OCI-LY3 (cell line): ENCODE measurements at regions not wholly inside any gene's neighbourhood (a gene's known extent, or its start where the extent isn't known, plus 50 kb on each side); places are given as distances from the start of the nearest gene placed in this dataset.
A peak's percentile ranks its signal among the peaks of the same experiment; 100 is the strongest.

Experiments used
- H2AFZ ChIP-seq: fragments of 200-600, 300-600 bp; shearing (Covaris generic); 2 replicates; pipeline ENCODE4 v1.6.0; 2014; ENCODE audit warnings: antibody characterized with exemption, low read depth, low read length
- H3K27ac ChIP-seq: fragments of 200-600, 300-600 bp; sonication (generic); 2 replicates; pipeline ENCODE4 v1.5.1; 2014; ENCODE audit warnings: mild to moderate bottlenecking, low read length, moderate library complexity, mixed read lengths
- H3K27me3 ChIP-seq: fragments of 200-600, 300-600 bp; sonication (generic); 2 replicates; pipeline ENCODE4 v1.6.1; 2014; ENCODE audit warnings: low read depth, low read length, mixed read lengths
- H3K36me3 ChIP-seq: fragments of 200-600, 300-600 bp; sonication (generic); replicated peaks from 2 replicates; pipeline ENCODE3; 2014; ENCODE audit warnings: low read depth, low read length, mixed read lengths
- H3K4me1 ChIP-seq: fragments of 300-600, 200-600 bp; sonication (generic); 2 replicates; pipeline ENCODE4 v1.6.1; 2014; ENCODE audit warnings: low read length, mixed read lengths
- H3K4me2 ChIP-seq: fragments of 200-600, 300-600 bp; sonication (generic); 2 replicates; pipeline ENCODE4 v1.6.1; 2014; ENCODE audit warnings: low read length, mixed read lengths
- H3K4me3 ChIP-seq: fragments of 300-600, 200-600 bp; sonication (generic); 2 replicates; pipeline ENCODE4 v1.5.1; 2014; ENCODE audit warnings: antibody characterized with exemption, mild to moderate bottlenecking, low read length, moderate library complexity
- H3K79me2 ChIP-seq: fragments of 300-600, 200-600 bp; shearing (Covaris generic); 2 replicates; pipeline ENCODE4 v1.6.1; 2014; ENCODE audit warnings: mild to moderate bottlenecking, low read length, mixed read lengths
- H3K9ac ChIP-seq: fragments of 300-600, 200-600 bp; shearing (Covaris generic); 2 replicates; pipeline ENCODE4 v1.6.0; 2014; ENCODE audit warnings: mild to moderate bottlenecking, low read length, moderate library complexity
- H3K9me3 ChIP-seq: fragments of 200-600, 300-600 bp; shearing (Covaris generic); 2 replicates; pipeline ENCODE4 v1.6.1; 2014; ENCODE audit warnings: low read length, mixed read lengths; ENCODE audit not compliant: insufficient read depth
- H4K20me1 ChIP-seq: fragments of 200-600, 300-600 bp; sonication (generic); 2 replicates; pipeline ENCODE4 v1.6.1; 2016; ENCODE audit warnings: low read length, mixed read lengths; ENCODE audit not compliant: insufficient read depth
- EZH2phosphoT487 ChIP-seq: fragments of 200-600 bp; shearing (Covaris generic); IDR thresholded peaks from 2 replicates; pipeline ENCODE4 v1.6.1; 2018; ENCODE audit warnings: antibody characterized with exemption, mixed run types, low read depth
- TF ChIP-seq, protein P1 (sequence below): fragments of 200-600, 300-600 bp; sonication (generic); IDR thresholded peaks from 2 replicates; pipeline ENCODE4 v1.5.1; 2014; ENCODE audit warnings: antibody characterized with exemption, low read length, low read depth

GRCh38 chr17:56656701-56657327 lies 63.3 kb downstream of the NOG start:
- no peaks in the 10 kb centered on the region for H3K9me3 ChIP-seq
- TF ChIP-seq, protein P1, sequence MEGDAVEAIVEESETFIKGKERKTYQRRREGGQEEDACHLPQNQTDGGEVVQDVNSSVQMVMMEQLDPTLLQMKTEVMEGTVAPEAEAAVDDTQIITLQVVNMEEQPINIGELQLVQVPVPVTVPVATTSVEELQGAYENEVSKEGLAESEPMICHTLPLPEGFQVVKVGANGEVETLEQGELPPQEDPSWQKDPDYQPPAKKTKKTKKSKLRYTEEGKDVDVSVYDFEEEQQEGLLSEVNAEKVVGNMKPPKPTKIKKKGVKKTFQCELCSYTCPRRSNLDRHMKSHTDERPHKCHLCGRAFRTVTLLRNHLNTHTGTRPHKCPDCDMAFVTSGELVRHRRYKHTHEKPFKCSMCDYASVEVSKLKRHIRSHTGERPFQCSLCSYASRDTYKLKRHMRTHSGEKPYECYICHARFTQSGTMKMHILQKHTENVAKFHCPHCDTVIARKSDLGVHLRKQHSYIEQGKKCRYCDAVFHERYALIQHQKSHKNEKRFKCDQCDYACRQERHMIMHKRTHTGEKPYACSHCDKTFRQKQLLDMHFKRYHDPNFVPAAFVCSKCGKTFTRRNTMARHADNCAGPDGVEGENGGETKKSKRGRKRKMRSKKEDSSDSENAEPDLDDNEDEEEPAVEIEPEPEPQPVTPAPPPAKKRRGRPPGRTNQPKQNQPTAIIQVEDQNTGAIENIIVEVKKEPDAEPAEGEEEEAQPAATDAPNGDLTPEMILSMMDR = no peak
- no peak for TF ChIP-seq EZH2phosphoT487
- H3K27ac ChIP-seq = no peak overlapping the region

DNA sequence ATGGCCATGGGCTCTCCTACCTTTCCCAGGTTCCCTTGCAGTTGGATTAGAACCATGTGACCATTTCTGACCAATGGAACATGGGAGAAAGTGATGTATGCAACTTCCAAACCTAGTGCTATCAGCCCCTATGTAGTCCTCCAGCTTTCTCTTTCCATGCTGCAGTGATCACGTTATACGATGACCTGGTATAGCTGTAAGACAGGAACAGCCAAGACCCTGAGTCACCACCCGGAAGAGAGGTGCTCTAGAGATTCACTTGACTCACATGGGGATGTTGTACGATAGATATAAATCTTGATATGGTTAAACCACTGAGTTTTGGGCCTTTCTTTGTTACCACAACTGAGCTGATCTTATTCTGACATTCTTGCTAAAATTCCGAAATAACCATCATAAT lies 65.1 kb downstream of the NOG start:
- Histone ChIP-seq H3K9me3 (no peaks in the 10 kb centered on the region), H3K4me2 (no peak overlapping the region), H3K36me3 (no peaks in the 10 kb centered on the region), H3K4me3 (no peak overlapping the region), H3K4me1 (peaks cover 16% of the 10 kb centered on the region), H2AFZ (no peak overlapping the region), H4K20me1 (no peaks in the 10 kb centered on the region), H3K9ac (no peak overlapping the region), H3K27ac (no peak overlapping the region), H3K79me2 (no peaks in the 10 kb centered on the region), H3K27me3 (no peaks in the 10 kb centered on the region)
- TF ChIP-seq, protein P1 = no peak
- TF ChIP-seq EZH2phosphoT487 = no peak

More at GRCh38 chr17:56656701-56657327, 63.3 kb downstream of the NOG start:
- Histone ChIP-seq H3K4me2 (no peak overlapping the region), H3K4me1 (peaks cover 18% of the 10 kb centered on the region), H3K27me3 (no peaks in the 10 kb centered on the region), H3K4me3 (no peak overlapping the region), H2AFZ (no peak overlapping the region), H4K20me1 (no peaks in the 10 kb centered on the region), H3K79me2 (no peaks in the 10 kb centered on the region), H3K36me3 (no peaks in the 10 kb centered on the region), H3K9ac (no peak overlapping the region)

- H3K9me3 ChIP-seq = no peaks in the 10 kb centered on the region
- TF ChIP-seq, protein P1 = no peak
- no peak for TF ChIP-seq EZH2phosphoT487
- no peak overlapping the region for H3K27ac ChIP-seq
- H3K4me2 ChIP-seq = peak overlapping the region; percentile 29
- H3K27me3 ChIP-seq = no peaks in the 10 kb centered on the region
- no peak overlapping the region for H2AFZ ChIP-seq
- H3K79me2 ChIP-seq = no peaks in the 10 kb centered on the region
- H3K4me1 ChIP-seq = peaks cover 13% of the 10 kb centered on the region
- no peak overlapping the region for H3K4me3 ChIP-seq
- H3K36me3 ChIP-seq = no peaks in the 10 kb centered on the region
- no peak overlapping the region for H3K9ac ChIP-seq
- no peaks in the 10 kb centered on the region for H4K20me1 ChIP-seq
These were observed 66.1 kb downstream of the NOG start for GRCh38 chr17:56659622-56660021.

DNA sequence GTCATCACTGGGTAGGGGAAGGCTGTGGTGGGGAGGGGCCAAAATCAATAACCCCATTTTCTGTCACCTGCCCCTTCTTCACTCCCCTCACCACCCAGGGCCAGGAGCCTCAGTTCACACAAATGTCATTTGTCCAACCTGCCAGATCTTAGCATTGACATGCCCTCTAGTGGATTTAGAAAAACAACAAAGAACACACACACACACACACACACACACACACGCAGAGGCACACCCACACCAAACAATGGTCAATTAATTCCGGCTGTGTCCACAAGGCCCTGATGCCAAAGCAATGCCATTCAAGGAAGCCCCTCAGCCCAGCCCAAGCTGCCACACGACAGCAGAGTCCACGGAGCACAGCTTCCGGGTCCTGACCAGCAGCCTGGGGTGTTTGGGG lies 68.4 kb downstream of the NOG start:
- Histone ChIP-seq H3K79me2 (no peaks in the 10 kb centered on the region), H3K36me3 (no peaks in the 10 kb centered on the region), H3K4me1 (peaks cover 13% of the 10 kb centered on the region), H3K27me3 (no peaks in the 10 kb centered on the region), H4K20me1 (no peaks in the 10 kb centered on the region), H3K27ac (no peak overlapping the region), H3K4me3 (no peak overlapping the region), H3K9ac (no peak overlapping the region), H2AFZ (no peak overlapping the region), H3K4me2 (no peak overlapping the region), H3K9me3 (no peaks in the 10 kb centered on the region)
- TF ChIP-seq EZH2phosphoT487 = no peak
- TF ChIP-seq, protein P1 = no peak
